ENCODE measurements at regions not wholly inside any gene's neighbourhood (a gene's known extent, or its start where the extent isn't known, plus 50 kb on each side); places are given as distances from the start of the nearest gene placed in this dataset.

DNA sequence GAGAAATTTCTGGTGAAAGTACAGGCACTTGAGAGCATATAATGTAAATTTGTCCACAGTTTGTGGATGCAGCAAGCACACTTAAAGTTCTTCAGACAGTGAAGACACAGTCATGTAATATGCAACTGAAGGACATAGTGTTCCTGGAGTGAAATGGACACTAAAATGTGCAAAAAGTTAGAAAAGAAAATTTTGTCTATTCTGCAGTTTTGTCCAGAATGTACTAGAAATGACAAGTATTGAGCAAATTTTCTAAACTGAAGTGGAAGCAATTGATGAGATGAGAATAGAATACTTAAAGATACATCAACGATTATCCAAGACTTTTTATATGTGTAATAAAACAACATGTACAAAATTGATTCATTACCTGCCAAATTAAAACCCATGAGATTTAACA, 647.0 kb upstream of the IMPG1 start:
- TF ChIP-seq, protein P1, sequence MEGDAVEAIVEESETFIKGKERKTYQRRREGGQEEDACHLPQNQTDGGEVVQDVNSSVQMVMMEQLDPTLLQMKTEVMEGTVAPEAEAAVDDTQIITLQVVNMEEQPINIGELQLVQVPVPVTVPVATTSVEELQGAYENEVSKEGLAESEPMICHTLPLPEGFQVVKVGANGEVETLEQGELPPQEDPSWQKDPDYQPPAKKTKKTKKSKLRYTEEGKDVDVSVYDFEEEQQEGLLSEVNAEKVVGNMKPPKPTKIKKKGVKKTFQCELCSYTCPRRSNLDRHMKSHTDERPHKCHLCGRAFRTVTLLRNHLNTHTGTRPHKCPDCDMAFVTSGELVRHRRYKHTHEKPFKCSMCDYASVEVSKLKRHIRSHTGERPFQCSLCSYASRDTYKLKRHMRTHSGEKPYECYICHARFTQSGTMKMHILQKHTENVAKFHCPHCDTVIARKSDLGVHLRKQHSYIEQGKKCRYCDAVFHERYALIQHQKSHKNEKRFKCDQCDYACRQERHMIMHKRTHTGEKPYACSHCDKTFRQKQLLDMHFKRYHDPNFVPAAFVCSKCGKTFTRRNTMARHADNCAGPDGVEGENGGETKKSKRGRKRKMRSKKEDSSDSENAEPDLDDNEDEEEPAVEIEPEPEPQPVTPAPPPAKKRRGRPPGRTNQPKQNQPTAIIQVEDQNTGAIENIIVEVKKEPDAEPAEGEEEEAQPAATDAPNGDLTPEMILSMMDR (IDR thresholded peaks at IDR 0.05), result no peak
- DNase-seq (no peak), FAIRE-seq (no peak), ATAC-seq (no peak)
- 57 to 74% methylated on average over 1 of the region's 1 CpG for WGBS, 2 donors
- no peak overlapping the region for H3K27ac ChIP-seq
- no peak overlapping the region for H3K4me3 ChIP-seq
- intact Hi-C loops (cut with DNase I), result no loop called here
- H3K4me1 ChIP-seq, result no peaks in the 10 kb centered on the region
- no peaks in the 10 kb centered on the region for H3K27me3 ChIP-seq
- no peaks in the 10 kb centered on the region for H3K9me3 ChIP-seq
- no peaks in the 10 kb centered on the region for H3K36me3 ChIP-seq

DNA sequence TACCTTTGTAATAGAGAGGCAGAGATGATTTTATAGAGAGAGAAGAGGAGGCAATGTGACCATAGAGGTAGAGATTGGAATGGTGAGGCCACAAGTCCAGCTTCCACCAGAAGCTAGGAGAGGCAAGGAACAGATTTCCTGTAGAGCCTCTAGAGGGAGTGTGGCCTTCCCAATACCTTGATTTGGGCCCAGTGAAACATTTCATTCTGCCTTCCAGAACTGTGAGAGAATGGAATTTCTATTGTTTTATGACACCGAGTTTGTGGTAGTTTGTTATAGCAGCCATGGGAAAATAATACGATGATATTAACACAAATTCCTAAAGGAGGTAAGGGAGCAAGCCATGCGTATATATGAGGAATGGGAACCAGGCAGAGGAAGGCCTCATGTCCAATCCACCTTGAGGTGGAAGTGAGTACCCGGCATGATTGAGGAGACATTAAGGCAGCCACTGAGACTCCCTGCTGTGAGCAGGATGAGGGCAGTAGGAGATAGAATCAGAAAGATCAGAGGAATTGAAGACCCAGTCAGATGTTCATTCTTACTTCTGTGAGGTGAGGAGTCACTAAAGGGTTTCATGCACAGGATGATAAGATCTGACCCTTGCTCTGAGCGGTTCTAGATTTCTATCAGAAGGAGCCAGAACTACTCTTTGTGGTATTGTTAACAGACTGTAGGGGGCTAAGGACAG, 636.3 kb upstream of the IMPG1 start:
- 75 to 78% methylated on average over 5 of the region's 5 CpGs for WGBS, 2 donors
- Histone ChIP-seq H3K4me1 (no peaks in the 10 kb centered on the region), H3K4me3 (no peak overlapping the region), H3K9me3 (no peaks in the 10 kb centered on the region), H3K36me3 (no peaks in the 10 kb centered on the region), H3K27ac (no peak overlapping the region), H3K27me3 (no peaks in the 10 kb centered on the region)
- intact Hi-C loops (cut with DNase I), result no loop called here
- ATAC-seq (no peak), DNase-seq (no peak), FAIRE-seq (no peak)
- TF ChIP-seq, protein P1 (IDR thresholded peaks at IDR 0.05), result no peak

DNA sequence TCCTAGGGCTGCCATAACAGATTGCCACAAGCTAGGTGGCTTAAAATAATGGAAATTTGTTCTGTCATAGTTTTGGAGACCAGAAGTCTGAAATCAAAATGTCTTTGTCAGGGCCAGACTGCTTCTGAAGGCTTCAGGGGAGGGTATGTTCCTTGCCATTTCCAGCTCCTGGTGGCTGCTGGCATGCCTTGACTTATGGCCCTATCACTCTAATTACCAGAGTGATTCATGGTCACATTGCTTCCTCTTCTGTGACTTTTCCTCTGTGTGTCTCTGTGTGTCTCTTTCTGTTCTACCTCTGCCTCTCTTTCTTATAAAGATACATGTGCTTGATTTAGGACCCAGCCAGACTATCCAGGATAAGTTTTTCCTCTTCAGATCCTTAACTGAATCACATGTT, 635.2 kb upstream of the IMPG1 start:
- TF ChIP-seq, protein P1 (IDR thresholded peaks at IDR 0.05), result no peak
- no peaks in the 10 kb centered on the region for H3K27me3 ChIP-seq
- DNase-seq (no peak), ATAC-seq (no peak), FAIRE-seq (no peak)
- no peaks in the 10 kb centered on the region for H3K4me1 ChIP-seq
- no peak overlapping the region for H3K27ac ChIP-seq
- intact Hi-C loops (cut with DNase I), result no loop called here
- no peaks in the 10 kb centered on the region for H3K36me3 ChIP-seq
- no peaks in the 10 kb centered on the region for H3K9me3 ChIP-seq
- no peak overlapping the region for H3K4me3 ChIP-seq

DNA sequence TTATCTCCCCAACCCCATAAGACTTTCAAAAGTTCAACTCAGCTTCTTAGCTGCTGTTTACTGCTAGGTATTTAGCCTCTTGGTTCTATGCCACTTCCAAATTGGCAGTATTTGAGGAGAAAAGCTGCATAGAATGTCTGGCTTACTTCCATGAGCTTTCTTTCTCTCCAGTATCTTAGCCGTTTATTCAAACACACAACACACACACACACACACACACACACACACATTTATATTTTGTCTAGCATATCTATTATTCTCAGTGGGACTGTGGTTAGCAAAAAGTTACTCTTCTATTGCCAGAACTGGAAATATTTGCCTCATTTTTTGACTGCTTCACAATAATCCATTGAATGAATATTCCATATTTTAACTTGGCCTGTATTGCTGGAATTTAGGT, 634.2 kb upstream of the IMPG1 start:
- no peak for ATAC-seq
- DNase-seq, result no peak
- Histone ChIP-seq H3K36me3 (no peaks in the 10 kb centered on the region), H3K27me3 (no peaks in the 10 kb centered on the region), H3K4me1 (no peaks in the 10 kb centered on the region), H3K4me3 (no peak overlapping the region), H3K27ac (no peak overlapping the region), H3K9me3 (no peaks in the 10 kb centered on the region)
- WGBS, 2 donors, result 28 to 36% methylated on average over 1 of the region's 1 CpG
- TF ChIP-seq, protein P1 (IDR thresholded peaks at IDR 0.05), result no peak
- FAIRE-seq, result no peak
- intact Hi-C loops (cut with DNase I), result no loop called here

DNA sequence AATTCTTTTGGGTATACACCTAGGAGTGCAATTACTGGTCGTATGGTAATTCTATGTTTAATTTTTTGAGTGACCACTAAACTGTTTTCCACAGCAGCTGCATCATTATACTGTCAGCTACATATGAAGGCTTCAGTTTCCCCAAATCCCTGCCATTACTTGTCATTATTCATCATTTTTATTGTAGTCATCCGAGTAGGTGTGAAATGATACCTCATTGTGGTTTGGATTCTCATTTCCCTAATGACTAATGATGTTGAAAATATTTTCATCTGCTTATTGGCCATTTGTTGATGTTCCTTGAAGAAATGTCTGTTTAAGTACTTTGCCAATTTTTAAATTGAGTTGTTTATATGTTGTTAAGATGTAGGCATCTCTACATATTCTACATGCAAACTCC, 633.6 kb upstream of the IMPG1 start:
- Histone ChIP-seq H3K27me3 (no peaks in the 10 kb centered on the region), H3K4me1 (no peaks in the 10 kb centered on the region), H3K4me3 (no peak overlapping the region), H3K36me3 (no peaks in the 10 kb centered on the region), H3K27ac (no peak overlapping the region), H3K9me3 (no peaks in the 10 kb centered on the region)
- no peak for FAIRE-seq
- no peak for ATAC-seq
- no peak for DNase-seq
- intact Hi-C loops (cut with DNase I), result no loop called here
- TF ChIP-seq, protein P1 (IDR thresholded peaks at IDR 0.05), result no peak
- WGBS, 2 donors, result 80 to 85% methylated on average over 2 of the region's 2 CpGs
